ENCODE measurements at regions not wholly inside any gene's neighbourhood (a gene's known extent, or its start where the extent isn't known, plus 50 kb on each side); places are given as distances from the start of the nearest gene placed in this dataset.

DNA sequence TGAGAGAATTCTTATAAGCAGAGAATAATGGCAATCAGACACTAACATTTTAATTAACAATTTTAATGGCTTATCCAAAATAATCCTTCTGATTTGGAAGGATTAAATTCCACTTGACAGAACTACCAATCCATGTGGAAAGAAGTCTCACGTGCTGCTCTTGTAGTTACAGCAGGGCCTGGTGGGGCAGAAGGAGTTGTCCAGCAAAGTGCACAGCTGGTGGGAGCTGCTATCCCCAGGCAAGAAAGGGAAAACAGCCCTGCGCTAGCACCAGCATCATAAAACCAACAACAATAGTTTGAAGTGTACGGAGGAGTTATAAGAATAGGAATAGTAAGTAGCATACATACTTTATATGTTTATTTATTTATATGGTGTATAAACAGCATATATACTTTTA lies 127.4 kb upstream of the TRIM2 start:
- DNase-seq (ENCODE audit: low read depth in 2 of 2) = no peak

DNA sequence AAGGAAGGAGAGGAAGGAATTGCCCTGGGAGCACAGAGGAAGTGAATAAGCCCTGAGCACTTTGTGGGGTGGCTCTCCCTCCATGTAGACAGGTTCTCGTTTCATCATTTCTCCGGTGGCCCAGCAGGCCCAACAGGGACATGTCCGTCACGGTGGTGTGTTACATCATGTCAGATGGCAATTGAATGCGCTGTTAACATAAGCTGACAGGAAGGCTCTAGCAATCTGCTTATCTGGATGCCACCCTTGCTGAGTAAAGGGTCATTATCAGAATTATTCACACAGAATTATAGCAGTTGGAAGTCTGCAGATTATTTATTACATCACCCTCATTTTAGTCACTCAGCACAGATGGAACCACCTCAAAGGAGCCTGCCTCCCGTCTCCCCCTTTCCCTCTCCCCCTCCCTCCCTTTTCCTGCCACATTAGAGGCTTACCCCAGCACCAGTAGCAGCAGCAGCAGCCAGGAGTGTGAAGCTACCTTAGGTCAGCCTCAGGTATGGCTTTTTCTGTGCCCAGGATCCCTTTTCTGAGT lies 124.3 kb upstream of the TRIM2 start:
- no peak for DNase-seq (ENCODE audit: low read depth in 2 of 2)

DNA sequence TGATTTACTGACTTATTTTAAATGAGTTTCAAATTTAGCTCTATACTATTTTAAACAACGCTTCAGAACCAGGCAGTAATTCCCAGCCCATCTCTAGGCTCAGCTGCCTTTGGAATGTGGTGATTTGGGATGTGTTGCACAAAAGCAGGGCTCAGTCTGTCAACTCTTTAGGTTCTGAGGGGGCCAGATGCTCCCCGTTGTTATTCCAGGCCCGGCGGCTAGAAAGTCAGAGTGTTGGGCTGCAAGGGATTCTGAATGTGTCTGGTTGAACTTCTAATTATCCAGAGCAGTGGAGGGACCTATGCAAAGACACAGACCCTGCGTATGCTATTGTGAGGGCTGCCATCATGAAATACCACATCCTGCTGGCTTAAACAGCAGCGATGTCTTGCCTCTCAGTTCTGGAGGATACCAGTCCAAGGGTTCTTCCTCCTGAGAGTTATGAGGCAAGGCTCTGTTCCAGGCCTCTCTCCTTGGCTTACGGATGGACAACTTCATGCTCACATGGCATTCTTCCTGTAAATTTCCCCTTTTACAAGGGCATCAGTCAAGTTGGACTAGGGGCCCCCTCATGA lies 123.2 kb upstream of the TRIM2 start:
- DNase-seq (ENCODE audit: low read depth in 2 of 2) = no peak

DNA sequence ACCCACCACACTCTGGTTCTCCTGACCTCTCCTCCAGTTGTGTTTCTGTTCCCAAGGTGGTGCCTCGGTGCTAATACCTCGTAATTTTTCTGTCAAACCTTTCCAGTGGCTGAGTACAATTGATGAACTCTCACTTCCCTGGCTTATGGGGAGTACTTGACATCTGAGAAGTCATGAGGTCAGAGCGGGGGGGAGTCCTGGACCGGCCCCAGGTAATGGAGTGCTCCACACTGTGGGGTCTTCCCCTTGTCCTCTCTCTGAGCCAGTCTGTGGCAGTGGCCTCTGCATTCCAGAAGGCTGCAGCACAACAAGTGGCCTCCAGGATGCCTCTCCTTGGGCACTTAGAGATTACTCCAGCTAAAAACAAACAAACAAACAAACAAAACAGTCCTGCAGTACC lies 122.5 kb upstream of the TRIM2 start:
- no peak for DNase-seq (ENCODE audit: low read depth in 2 of 2)

DNA sequence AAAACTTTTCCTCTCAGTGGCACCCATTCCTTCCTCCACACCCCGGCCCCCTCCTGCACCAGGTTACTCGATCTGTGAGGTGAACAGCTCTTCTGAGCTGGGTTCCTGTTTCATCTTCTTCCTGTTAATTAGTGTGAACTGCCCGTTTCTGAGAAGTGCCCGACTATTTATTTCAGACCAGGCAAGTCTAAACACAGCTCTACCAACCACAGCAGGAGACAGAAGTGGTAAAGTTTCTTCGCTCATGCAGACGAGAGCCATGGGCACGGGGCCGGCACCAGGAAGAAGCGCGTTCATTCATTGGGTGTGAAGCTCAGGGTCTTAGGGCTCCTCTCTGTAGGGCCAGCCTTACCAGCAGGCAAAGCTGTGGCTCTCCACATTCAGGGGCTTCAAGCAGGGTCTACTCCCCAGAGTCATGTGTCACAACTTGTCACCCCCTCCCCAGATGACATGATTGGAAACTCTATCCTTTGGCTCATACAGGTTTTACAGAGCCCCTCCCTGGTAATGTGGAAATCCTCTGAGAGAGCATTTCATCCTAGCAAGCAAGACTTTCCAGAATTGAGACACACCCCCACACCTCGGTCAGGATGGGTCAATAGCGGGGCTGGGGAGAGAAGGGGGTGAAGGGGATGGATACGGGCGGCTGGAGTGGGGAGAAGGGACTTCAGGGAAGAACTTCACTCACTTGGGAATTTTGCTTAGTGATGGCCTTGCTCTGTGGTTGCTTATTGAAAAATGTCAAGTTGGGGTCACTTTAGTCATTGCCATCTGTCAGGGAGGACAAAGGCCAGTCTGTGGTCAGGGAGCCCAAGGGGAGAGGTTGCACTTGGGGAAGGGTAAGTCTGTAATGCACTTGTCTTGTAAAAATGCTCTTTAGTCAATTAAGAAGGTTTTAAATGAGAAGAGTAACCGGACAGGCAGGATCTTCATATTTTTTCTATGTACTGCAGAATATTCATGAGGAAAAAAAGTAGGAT lies 121.6 kb upstream of the TRIM2 start:
- DNase-seq (ENCODE audit: low read depth in 2 of 2) = no peak

DNA sequence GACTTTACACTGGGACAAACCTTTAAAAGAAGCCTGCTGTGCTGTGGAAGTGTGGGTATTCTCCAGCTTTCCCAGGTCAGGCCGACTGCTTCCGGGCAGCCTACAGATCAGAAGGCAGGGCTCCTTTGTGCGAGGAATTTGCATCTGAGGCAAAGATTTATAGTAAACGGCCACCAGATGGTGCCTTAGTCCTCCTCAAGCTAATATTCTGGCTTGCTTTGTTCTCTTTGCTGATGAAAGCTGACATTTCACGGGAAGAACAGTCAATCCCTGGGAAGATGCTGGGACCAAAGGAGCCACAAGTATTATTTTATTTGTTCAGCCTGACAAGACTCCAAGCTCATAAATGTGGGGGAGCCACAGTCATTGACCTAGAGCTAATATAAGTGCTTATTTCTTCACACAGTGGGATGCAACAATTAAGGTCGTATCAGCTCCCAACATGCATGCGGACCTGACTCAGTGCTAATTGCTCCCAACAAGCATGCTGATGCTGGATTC lies 120.7 kb upstream of the TRIM2 start:
- peak; percentile 14 to 42 for DNase-seq (ENCODE audit: low read depth in 2 of 2)

DNA sequence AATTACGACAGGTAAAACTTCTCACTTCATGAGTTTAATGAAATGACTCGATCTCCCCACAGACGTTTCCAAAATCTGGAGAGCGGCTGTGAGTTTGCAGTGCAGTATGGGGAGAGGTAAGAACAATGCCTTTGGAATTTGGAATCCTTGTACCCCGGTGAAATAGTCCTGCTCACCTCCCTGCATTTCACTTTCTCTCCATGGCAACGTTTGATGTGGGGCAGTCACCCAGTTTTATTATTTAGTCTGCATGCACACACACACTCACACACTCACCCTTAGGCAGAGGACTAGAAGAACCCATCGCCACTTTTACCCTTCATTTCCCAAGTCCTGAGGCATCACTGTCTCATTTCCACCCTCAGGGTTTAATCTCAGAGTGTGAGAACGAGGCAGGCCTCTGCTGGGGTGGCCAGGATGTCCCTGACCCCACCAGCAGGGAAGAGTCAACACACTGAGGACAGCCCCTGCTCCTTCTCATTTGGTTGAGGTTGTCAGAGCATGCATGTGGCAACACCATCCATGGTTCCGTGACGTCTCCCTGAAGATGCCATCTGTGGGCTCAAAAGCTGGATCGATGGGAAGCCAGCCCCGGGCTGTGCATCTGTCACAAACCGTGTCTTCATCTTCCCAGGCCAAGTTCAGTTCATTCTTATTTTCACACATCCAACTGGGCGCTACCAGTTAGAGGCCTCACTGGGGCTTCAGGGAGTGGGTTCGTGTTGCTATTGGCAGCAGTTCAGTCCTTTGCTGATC lies 119.8 kb upstream of the TRIM2 start:
- DNase-seq (ENCODE audit: low read depth in 2 of 2) = no peak

DNA sequence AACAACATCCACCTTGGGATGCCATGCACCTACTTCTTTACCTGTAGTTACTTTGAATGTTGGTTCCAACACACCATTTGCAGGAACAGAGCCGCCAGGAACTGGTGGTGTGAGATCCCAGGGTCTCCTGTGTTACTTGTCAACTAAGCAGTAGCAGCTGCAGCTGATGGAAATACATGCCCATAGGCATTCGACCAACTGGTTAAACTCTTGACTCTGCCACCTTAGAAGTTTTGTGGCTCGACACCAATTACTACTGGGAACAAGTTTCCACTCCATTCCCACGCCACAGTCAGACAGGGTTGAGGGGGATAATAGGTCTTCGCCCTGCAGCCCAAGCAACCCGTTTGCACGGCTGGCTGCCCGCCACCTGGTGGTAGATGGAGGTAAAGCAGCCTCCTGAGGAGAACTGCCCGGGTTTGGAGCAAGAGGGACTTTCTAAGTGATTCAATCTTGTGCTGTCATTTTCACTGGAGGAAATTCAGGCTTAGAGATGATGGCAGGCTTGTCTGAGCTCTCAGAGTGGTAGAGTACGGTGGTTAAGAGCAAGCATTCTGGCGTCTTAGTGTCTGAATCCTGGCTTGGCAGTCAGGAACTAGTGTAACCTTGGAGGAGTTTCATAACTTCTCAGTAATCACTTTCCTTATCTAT lies 119.1 kb upstream of the TRIM2 start:
- DNase-seq (ENCODE audit: low read depth in 2 of 2) = peak; percentile 78 to 89

DNA sequence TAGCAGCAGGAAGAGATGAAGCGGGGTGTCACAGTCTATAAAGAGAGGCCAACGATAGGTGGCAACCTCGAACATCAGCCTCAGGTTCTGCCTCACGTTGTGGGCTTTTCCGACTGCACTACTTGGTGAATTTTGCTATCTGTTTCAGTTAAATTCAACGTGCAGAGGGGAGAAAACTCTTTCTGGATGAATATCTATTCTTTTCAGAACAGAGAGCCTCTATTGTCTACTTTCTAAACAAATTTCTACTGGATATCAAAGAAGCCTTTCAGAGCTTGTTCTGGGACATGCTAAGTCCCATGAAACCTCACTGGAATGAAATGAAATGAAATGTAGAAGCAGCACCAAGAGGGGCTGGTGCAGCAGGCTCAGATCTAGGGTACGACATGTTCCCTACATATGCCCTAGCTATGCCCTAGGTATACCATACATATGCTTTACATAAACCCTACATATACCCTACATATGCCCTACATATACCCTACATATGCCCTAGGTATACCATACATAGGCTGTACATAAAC lies 116.5 kb upstream of the TRIM2 start:
- DNase-seq (ENCODE audit: low read depth in 2 of 2) = no peak

DNA sequence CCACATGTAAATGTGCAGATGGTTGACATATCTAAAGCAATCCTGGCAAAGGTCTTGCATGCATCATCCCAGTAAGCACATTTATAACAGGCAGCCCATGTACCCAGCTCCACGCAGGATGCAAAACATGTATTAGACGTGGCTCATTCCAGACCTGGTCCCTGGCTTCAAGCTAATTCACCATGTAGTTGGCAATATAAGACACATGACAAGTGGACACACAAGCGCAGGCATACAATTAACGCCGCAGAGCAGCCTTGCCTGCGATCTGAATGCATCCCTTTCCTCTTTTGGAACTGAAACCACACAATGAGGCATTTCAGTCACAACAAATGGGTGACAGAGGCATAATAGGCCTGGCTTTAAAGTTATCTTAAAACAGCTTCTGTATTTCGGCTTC lies 114.5 kb upstream of the TRIM2 start:
- DNase-seq (ENCODE audit: low read depth in 2 of 2) = no peak

DNA sequence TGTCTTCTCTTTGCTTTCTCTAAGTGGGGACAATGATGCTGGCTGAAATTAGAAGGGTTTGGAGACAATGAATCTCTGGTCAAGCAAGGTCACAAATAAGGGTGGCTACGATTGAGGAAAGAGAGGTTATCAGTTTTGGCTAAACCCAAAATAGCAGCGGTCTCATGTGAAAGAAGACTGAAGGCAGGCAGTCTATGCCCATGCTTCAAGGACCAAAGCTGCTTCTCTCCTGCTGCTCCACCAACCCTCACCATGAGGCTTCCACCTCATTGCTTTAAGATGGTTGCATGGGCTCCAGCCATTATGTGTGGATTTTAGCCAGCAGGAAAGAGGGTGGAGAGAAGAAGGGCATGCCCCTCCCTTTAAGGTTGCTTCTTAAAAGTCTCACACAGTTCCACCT lies 114.1 kb upstream of the TRIM2 start:
- DNase-seq (ENCODE audit: low read depth in 2 of 2) = no peak

DNA sequence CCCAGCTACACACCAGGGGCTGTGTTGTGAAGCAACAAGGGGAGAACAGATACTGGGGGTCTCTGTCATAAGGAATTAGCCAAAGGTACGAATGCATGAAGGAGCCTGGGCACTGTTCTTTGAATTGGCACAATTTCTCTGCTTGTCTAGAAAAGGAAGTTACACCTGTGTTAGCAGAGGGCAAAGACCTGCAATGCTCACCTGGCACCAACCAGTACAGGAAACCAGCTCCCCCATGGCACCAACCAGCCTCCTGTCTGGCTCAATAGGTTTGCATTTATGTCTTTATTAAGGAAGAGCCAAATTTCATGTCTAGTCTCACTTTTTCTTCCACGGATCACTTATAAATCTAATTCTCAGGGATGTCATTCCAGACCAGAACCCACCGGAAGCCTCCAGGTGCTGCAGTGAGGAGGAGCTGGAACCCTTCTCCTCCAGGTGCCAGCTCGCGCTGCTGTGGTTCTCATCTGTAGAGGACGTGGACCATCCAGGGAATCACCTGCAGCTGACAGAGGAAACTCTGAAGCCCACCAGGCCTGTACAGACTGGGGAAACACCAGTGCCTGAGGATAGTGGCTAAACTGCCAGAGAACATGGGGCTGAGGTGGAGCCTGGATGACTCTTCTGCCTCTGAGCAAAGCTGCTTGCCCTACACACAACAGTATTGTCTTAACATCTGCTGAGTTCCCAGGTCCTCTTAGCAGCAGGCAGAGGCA lies 113.4 kb upstream of the TRIM2 start:
- no peak for DNase-seq (ENCODE audit: low read depth in 2 of 2)

DNA sequence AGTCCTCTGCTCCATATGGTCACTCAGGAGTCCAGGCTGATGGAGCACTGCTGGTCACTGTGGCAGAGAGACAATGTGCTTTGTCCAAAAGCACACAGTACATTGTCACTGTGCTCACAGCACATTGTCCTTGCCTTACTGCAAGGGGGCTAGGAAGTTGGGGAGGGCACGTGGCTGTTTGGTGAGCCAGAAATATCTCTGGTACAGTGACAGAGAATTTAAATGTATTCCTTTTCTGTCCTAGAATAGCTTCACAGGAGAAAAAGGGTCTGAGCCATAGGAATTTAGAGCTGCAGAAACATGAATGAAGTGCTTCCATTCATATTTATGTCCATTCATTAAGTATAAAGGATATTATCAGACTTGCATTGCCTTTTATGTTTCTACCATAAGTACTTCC lies 110.8 kb upstream of the TRIM2 start:
- DNase-seq (ENCODE audit: low read depth in 2 of 2) = no peak

DNA sequence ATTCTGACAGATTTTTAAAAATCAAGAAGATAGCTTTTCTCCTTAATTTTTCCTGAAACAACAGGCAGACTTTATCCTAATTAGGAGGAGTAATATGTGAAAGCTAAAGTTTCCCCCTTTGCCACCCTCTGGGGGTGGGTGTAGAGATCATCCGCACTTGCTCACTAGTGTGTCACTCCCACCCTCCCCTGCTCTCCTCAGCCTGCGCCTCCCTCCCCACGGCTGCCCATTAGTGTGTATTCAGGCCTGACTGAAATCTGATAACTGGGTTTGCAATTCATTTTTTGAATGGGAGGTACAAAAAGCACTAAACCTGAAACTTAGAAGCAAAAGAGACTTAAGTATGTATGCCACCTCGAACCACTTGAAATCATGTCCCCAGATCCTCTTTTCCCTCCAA lies 110.4 kb upstream of the TRIM2 start:
- DNase-seq (ENCODE audit: low read depth in 2 of 2) = no peak

DNA sequence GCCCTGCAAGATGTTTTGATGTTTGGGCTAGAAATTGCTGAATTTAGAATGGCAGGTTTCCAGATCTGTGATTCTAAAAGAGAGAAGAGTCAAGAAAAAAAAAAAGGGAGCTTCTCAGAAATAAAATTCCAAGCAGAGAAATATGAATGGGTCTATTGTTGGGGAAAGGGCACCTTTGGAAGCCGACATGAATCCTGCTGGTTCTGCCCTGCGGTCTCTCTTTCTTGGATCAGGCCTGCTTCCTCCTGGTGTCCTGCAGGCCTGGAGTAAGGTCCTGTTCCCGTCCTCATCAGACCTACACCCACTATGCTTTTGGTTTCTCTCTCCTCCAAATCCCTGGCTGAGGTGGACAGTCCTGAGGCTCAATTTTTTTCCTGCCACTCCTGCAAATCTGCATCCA lies 109.8 kb upstream of the TRIM2 start:
- DNase-seq (ENCODE audit: low read depth in 2 of 2) = no peak

DNA sequence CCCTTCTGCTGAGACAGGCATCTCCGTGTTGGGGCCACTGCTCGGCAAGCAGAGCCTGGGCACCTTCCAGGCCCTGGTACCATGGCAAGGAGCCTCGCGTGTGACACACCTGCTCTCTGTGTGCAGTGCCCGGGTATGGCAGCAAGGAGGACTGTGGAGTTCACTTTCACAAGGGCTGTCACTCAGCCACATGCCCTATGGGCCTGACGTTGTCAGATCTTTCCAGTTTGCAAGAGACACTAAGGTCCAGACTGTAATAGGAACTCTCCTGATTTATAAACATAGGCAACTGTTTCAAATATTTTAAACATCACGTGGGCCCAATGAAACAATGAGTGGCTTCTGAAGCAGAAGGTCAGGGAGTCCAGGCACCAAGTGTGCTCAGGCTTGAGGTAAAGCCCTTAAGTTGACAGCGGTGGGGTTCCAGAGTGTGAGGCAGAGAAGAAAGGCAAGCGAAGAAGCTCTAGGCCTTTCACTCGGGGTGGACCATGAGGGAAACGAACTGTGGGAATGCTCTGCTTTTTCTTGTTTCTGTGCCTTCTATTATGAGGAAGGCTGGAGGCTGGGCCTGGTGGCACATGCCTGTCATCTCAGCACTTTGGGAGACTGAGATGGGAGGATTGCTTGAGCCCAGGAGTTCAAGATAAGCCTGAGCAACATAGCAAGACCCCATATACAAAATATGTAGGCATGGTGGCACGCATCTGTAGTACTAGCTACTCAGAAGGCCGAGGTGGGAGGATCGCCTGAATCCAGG lies 108.6 kb upstream of the TRIM2 start:
- no peak for DNase-seq (ENCODE audit: low read depth in 2 of 2)

DNA sequence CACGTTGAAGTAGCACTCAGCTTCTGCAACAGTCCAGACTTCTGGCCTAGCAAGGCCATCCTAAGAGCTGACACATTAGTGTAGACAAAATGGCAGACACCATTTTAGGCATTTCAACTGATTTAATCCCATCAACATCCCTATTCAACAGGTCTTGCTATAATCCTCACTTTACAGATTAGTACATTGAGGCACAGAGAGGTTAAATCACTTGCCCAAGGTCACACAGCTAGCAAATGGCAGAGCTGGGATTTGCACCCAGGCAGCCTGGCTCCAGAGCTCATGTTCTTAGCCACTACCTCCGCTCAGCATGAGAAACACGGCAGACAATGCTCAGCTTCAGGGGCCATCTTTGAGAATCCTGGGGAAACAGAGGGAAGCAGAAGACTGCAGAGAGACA lies 107.9 kb upstream of the TRIM2 start:
- no peak for DNase-seq (ENCODE audit: low read depth in 2 of 2)

DNA sequence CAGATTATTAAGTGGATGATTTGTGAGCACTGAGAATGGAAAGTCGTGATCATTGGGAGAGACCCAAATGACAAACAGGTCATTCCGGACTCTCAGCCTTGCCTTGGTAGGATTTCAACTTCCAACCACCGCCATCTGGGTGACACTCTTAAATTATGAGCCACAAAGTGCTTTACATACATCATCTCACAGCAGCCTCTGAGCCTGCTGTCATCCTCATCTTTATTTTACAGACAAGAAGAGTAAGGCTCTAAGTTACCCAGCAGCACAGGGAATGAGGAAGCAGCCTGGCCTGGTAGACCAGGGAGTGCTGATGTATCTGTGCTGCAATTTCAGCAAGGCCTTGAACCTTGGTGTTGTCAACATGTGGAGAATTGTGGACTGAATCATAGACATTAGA lies 105.8 kb upstream of the TRIM2 start:
- DNase-seq (ENCODE audit: low read depth in 2 of 2) = no peak

DNA sequence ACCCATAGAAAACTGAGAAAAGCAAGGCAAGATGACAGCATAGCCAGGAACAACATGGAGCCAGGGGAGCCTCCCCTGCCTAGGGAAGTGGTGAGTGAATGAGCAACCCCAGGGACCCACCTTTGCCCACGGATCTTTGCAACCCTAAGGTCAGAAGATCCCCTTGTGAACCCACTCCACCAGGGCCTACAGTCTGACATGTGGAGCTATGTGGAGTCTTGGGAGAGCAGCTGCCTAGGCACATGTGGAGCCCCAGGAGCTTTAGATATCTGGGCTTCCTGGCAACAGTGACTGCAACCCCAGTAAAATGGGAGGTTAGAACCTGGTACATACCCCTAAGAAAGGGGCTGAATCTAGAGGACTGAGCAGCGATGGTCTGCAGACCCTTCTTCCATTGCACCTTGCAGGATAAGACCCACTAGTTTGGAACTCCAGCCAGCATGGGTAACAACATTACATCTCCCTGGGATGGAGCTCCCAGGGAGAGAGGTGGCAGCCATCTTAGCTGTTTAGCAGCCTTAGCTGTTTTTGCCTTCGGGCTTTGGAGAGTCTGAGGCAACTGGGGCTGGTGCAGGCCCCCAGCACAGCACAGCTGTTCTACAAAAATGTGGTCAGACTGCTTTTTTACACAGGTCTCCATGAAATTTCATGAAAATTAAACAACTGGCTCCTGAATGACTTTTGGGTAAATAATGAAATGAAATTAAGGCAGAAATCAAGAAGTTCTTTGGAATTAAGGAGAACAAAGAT lies 104.7 kb upstream of the TRIM2 start:
- no peak for DNase-seq (ENCODE audit: low read depth in 2 of 2)
